NCI-H748 (cell line): ENCODE measurements at regions not wholly inside any gene's neighbourhood (a gene's known extent, or its start where the extent isn't known, plus 50 kb on each side); places are given as distances from the start of the nearest gene placed in this dataset.

Source experiments
- DNase-seq: peaks from one replicate; lab custom pipeline; 2025; ENCODE audit not compliant: unreplicated experiment; lab: John Stamatoyannopoulos, UW

DNA sequence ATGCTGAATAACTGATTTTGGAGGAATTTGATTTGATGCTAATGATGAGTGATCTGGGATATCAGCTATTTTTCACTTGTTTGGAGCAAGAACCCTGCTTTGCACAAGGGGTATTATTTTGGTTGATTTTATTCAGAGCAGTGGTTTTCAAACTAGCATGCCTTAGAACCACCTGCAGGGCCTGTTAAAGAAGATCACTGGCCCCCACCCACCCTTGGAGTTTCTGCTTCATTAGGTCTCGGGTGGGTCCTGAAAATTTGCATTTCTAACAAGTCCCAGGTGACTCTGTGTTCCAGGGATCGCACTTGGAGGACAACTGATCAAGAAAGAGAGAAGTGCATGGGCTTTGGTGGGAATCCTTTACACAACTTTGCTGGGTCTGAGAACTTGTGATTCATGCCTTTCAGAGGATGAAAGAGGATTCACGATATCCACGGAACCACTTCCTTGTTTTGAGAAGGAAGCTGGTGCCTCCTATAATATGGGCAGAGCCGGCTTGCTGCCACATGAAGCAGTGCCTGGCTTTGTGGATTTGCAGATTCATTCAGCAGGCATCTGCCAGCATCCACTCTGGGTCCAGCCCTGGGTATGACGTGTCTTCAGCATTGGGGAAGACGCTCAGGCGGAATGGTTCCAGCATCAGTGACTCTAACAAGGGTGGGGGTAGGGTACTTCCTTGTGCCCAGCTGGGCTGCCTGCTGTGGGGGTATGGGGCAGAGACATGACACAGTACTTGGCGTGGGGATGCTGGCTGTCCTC, 106.6 kb upstream of the PITX1 start:
- no peak for DNase-seq

DNA sequence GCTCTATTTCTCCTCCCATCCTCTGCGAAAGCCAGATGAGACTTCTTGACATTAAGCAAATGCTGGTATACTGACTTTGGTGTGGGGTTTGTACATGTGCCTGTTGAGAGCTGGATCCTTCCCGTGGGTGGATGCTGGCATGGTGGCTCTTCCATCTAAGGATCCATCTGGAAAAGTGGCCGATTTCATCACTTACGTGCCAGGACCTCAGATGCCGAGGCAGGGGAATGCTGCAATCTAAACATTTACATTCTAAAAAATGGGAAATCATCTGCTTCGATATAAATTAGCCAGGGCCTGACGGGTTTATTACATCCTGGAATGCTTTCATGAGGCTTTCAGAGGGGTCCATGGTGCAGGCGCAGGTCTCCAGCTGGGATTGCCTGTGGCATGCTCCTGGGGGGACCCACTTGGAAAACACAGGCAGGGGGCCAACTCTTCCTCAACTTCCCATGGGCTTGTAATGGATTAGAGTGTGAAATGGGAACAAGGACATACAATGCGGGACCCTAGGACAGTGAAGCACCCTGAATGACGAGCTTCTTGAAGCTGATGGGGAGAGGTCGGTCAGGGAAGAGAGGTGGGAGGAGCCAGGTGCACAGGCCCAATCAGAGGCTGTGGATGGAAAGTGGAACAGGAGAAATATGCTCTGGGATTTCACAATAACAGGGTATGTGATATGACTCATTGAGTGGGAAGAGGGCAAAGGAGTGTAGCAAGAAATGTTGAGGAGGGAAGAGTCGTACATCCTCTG, 105.5 kb upstream of the PITX1 start:
- no peak for DNase-seq

DNA sequence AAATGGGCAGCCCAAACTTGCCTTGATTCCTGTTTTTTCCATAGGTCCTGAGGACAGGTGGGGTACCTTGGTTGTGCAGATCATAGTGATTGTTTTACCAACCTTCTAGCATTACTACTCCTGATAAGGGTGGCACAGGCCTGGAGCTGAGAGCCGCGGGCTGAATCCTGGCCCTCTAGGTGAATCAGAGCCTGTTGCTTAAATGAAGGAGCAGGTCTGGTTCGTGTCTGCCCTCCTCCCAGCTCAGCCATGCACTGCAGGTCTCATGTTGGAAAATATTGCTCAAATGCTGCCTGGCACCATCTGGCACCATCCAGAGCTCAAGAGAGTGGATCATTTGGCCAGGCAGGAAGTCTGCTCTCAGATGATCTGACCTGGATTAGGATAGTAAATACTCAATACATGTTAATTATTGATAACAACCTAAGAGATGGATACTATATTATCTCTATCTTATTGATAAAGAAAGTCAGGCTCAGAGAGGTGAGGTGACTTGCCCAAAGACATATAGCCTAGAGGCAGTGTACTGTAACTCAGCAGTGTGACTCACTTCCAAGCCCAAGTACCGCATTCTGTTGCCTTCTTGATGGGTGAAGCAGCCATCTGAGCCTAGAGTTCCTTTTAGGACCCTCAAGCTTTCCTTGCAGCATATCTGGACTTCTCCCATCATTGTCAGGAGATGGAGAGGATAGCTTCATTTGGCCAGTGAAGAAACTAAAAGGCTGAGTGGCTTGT, 104.3 kb upstream of the PITX1 start:
- no peak for DNase-seq

DNA sequence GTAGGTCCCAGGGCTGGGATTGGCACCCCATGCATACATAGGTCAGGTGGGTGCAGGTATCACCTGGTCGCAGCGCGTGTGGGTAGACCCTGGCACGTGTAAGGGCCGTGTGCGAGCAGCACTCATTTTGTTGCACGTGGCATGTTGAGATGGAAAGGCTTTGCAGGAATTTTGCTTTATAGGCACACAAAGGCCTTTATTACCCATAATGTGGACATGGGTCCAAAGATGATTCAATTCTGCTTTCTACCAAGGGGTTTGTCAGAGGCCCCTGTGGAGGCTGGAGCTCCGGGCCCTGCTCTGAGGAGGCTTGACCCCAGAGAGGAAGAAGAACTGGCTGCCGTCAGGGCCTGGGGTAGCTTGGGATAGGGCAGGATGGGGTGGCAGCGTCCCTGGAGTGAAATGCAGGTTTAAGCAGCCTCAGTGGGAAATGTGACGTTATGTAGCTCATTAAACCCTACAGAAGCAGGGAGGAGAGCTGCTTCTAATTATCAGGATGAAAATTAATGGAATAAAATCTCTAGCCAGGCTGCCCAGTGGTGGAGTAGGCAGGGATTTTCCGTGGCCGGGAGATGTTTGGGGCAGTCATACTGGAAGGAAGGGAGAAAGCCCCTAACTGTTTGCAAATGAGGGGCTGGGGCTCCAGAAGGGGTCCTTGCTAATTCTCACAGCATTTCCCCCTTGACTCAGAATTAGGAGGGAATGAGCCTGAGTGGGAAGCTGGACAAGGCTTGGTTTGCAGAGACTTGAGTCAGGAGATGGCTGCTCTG, 103.3 kb upstream of the PITX1 start:
- DNase-seq: no peak

DNA sequence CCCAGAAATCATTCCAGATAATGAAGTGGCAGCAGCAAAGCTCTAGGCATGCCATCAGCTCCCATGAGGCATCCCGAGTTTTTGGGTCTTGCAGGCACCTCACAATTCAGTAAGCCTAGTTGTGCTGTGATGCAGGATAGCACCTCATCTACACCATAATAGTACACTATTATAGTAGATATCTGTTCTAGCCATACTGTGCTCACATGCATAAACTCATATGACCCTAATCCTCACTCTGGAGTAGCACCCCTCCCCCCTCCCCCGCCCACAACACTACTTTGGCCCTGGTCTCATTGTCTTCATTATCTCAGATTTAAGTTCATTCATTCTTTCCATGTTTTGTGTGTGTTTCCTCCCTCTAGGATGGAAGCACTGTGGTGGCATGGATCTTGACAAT, 102.5 kb upstream of the PITX1 start:
- DNase-seq: no peak

DNA sequence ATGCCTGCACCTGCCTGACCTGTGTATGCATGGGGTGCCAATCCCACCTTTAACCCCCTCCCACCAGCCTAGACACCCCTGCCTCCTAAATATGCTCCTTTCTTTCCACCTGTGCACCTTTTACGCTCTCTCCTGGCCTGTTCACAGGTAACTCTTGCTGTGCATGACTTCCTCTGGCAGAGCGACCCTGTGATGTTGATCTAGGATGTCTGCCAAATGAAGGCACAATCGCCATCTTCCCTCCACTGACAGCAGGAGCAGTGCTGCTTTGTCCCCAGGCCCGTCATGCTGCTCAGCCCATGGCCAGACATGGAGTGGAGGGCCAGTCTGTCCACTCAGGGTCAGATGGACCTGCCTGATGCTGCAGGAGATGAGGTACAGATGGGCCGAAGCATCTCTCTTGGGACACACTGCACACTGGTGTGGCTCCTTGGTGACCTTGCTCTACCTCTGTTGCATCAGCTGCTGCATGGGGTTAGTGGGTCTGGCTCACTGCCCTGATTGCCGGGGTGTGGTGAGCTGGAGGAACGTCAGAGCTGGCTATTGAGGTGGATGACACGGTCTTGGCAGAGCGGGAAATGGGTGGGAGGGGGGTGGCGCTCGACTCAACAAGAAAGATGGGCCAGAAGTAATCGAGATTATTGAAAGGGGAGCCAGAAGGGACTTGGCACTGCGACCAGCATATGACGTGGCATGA, 101.7 kb upstream of the PITX1 start:
- DNase-seq: peak; percentile 70

DNA sequence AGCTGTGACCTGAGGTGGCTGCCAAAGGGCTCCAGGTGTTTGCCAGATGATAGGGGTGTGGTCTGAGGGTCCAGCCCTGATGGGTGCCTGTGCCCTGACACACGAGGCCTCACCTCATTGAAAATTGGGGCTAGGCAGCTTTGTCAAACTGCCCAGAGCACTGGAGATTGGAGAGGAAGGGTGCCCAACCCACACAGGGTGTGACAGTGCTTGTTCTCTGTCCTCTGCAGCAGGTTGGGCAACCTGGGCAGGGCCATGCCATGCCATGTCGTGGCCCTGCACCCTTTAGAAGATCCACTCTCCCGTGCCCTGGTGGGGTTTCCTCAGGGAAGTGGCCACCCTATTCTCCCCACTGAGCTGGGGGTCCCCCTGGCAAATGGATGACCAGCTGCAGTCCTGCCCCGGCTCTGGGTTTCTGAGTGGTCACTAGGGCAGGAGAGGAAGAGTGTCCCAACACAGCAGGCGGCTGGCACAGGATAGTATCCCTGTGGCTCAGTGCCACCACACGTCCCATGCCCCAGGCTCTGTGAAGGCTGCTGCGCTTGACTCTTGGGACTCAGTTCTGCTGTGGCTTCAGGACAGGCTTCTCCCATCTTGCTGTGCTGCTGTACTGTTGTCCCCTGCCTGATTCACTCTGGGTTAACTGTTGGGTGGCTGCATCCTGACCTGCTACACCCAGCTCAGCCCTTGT, 100.8 kb upstream of the PITX1 start:
- no peak for DNase-seq

DNA sequence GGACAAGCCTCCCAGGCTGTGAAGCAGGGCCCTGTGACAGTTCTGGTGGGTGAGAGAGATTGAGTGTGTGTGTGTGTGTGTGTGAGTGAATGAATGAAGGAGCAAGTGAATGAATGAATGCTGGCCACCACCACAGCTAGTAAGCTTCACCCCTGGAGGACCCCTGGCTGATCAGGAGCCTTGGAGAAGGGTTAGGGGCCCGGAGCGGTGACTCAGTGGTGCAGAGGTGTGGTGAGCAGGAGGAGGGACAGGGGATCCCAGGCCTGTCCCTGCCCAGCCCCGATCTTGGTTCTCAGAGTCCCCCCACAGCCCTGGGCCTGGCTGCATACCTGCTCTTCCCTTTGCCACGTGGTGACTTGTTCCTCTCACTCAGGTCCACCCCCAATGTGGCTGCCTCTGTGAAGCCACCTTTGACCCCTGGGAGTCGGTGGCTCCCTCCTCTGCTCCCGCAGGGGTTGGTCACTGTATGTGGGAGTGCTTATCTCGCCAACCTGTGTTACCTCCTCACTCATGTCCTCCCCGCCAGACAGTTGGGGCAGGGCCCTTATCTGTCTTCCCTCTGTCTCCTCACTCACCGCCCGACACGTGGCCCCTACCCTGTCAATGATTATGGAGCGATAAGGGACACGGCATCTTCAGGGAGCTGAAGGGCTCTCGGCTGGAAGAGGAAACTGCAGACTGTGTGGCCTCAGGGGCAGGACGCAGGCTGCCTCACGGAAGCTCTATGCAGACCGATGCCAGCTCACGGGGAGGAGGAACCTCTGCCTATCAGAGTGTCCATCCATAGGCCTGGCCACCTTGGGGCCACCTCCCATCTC, 99.9 kb upstream of the PITX1 start:
- DNase-seq: no peak

DNA sequence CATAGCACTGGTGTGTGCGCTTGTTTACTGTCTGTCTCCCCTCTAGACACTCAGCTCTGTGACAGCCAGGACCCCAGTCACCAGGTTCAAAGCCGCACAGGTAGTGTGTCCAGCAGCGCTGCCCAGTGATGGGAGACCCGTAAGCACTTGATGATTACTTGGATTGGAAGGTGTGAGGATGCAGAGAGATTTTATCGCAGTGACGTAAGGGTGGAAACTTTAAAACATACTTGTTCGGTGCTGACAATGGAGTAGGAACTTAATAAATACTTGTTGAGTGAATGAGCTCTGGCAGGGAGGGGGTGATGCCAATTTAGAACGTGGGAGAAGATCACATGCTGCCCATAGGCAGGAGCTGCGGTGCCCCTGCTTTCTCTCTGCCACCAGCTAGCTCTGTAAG, 99.2 kb upstream of the PITX1 start:
- DNase-seq: no peak

DNA sequence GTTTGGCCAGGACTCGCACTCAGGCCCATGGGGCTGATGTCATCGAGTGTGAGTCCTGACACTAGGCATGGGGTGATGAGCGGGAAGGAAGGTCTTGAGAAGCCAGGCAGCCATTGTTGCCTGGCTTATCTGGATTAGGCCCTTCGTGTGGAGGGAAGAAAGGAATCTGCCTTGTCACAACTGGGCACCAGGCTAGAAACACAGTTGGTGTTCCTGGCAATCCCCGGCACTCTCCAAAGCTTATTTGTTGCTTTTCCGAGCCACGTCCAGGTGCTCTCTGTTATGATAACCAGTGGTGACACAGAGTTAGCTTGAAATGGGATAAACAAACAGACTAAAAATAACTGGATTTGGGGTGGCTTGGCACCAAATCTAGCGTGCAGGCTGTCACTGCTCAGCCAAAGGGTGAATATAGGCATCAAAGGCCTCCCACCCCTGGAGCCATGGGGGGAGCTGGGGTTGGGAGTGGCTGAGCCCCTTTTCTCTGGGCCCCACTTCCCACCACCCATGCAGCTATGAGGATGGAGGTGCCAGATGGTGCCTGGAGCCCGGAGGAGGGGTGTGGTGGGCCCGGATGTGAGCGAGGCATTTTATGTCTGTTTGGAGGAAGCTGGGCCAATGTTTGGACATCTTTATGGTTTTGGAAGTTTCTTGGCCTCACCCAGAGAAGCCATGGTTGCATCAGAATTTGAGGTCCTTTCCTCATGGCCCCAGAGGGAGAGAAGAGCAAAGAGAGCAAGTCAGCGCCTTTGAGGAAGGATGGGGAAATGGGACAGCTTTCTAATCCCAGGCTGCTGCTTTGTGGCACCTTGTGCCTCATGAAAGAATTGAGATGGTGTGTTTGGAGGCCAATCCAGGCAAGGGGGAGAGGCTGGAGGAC, 98.0 kb upstream of the PITX1 start:
- DNase-seq: no peak

DNA sequence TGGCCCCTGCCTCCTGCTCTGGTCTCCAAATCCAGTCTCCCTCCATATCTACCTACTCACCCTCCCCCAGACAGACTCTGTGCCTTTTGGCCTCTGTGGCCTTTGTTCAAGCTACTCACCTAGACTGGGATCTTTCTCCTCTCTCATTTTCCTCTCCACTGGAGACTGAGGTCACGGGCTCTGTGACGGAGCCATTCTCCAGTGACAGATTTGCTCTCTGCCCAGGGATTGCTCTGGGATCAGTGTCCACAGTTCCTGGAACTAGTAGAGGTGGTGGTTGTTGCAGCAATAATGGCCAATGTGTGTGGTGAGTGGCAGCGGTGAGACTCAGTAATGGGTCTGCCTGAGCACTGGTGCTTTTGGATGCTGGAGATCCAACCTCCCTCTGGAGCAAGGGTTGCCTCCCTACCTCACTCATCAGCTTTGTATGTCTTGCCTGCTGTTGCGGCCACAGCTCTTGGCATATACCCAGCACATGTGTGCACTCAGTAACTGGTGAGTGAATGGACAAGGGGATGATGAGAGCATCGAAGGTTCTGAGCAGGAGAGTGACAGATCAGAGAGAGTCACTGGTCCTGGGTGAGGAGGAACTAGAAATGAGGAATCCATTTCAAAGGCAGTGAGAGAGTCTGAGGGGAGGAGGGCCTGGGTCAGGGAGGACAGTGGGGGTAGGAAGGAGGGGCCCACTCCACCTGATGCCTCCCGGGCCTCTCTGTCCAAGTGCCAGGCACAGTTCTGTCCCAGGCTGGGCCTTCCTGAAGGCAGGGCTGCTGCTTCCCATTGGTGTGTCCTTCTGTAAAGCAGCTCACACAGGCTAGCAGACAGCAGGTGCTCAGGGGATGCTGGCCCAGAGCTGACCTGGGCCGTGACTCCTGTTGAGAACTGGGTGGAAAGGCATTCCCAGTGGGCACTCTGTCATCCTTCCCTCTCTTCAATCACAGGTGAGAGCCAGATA, 96.5 kb upstream of the PITX1 start:
- DNase-seq: no peak

DNA sequence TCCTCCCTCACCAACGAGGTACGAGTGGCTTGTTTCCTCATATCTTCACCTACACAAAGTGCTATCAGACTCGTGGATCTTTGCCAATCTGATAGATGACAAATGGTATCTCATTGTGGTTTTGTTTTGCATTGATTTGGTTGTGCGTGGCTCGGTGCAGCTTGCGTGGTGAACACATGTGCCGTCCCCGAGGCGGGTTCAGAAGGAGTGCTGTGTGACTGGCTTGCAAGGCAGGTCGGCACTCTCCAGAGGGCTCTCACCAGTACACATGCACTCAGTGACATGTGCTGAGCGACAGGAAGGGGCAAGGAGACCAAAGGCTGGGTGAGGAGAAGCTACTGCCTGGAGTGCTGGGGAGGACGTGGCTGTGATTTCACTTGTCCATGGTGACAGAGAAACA, 95.3 kb upstream of the PITX1 start:
- no peak for DNase-seq

DNA sequence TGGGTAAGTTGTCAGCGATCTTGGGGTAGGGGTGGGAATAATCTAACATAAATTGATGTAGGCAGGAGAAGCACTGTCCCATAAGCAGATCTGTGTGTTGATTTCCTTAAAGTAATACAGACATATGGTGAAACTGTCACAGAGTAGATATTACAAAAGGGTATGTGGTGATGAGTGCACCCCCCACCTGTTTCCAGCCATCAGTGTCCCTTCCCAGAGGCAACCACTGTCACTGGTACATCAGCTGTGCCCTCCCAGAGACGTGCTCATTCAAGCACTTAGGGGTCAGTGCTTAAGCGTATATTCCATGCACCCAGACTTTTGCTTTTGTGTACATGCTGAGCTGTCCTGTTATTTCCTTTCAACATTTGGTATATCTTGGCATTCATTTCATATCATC, 94.3 kb upstream of the PITX1 start:
- no peak for DNase-seq

DNA sequence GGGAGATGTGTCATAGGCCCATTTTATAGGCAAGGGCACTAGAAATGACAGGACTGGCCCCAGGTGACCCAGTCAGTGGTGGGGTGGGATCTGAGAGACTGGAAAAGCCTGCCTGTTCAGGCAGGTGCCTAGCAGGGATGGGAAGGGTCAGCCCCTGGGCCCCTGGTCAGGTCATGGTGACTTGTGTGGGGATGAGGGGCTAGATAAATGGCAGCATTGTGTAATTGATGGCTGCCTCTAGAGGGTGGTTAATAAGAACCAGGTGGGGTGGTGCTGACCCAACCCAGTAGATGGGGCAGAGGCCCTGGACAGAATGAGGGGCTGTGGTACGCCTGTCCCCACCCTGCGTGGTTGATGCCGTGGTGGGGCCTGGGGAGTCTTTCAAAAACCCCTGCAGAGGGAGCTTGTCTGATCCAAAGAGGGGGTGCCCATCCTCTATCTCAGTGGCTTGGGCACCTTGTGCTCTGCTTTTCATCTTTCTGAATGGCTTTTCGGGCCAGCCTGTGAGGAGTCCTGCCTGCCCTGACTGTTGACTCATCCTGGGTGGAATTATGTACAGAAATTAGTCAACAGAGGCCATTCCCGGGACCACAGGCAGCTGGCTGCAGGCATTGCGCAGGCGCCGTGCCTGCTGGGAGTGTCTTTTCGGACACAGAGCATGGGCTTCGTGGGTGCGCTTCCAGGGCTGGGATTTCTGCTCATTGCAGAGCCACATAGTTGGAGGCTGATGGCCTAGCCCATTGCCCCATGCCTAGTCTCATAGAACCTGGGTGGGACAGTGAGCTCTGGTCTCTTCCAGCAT, 93.6 kb upstream of the PITX1 start:
- no peak for DNase-seq

DNA sequence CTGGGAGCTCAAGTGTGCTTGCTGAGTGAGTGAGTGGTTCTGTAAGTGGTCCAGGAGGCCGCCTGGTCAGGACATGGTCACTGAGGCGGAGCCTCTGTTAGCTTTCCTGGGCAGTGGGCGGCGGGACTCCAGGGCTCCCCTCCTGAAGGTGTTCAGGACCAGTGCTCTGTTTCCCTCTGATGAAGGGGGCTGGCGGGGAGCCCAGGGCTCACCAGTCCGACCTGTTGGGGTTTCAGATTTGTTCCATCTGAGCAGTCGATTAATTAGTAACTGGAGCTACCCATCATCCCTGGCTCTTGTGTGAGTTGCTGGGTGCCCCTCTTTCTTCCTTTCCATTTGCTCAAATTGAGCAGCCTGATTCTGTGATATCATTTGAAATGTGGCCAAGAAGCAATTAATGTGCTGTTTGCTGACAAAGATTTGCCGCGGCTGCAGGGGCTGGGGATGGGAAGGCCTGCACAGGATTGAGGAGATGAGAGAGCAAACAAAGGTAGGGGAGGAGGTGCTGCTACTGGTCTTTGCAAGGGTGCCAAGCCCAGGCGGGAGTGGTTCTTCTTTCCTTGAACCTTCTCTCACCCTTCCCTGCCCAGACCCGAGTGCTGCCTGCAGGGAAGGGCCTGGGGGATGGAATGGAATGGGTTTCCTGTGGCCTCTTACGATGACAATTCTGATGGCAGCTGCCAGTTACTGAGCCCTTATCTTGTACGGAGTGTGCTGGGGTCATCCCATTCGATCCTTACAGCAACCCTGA, 92.8 kb upstream of the PITX1 start:
- DNase-seq: peak; percentile 74

DNA sequence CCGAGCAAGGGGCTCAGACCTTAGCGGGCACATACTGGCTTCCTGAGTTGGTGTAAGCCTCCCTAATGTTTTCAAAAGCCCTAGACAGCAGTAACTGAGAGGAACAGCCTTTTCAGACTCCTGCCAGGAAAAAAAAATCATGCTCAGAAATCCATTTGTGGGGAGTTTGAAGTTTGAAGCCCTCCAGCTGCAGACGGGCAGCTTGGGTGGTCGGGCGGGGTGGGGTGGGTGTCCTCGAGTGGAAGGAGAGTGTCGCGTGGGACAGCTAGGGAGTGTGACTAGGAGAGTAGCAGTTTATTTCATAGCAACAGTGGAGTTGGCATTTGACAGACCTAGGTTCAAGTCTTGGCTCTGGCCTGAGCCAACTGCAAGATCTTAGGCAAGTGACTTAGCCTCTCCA, 90.7 kb upstream of the PITX1 start:
- no peak for DNase-seq
